ENCODE measurements at regions not wholly inside any gene's neighbourhood (a gene's known extent, or its start where the extent isn't known, plus 50 kb on each side); places are given as distances from the start of the nearest gene placed in this dataset.
"Not testable (repeated sequence)": the region's sequence is repeated elsewhere in the genome, so short reads cannot be mapped to it uniquely, and the experiment has no call there.

- DNase-seq (ENCODE audit: low spot score): no peak
- no peak overlapping the region for H3K27ac Mint-ChIP-seq
- H3K4me1 Mint-ChIP-seq (ENCODE audit: low read depth): no peaks in the 10 kb centered on the region
- H3K36me3 Mint-ChIP-seq (ENCODE audit: low read depth): no peaks in the 10 kb centered on the region
- intact Hi-C loops (cut with micrococcal nuclease): no loop called here
- no peak overlapping the region for H3K4me3 Mint-ChIP-seq
- no peaks in the 10 kb centered on the region for H3K27me3 Mint-ChIP-seq (ENCODE audit: insufficient read depth)
- H3K9me3 Mint-ChIP-seq: no peaks in the 10 kb centered on the region
Measured at GRCh38 chr22:27596133-27596870, 205.3 kb downstream of the MN1 start.

GRCh38 chr22:27597703-27598444, 203.7 kb downstream of the MN1 start:
- no peak for DNase-seq (ENCODE audit: low spot score)
- Mint-ChIP-seq H3K4me3 (no peak overlapping the region), H3K27me3 (ENCODE audit: insufficient read depth) (peaks cover 3% of the 10 kb centered on the region), H3K4me1 (ENCODE audit: low read depth) (no peaks in the 10 kb centered on the region), H3K9me3 (no peaks in the 10 kb centered on the region), H3K36me3 (ENCODE audit: low read depth) (no peaks in the 10 kb centered on the region), H3K27ac (no peak overlapping the region)
- intact Hi-C loops (cut with micrococcal nuclease): no loop called here

- H3K9me3 Mint-ChIP-seq: no peaks in the 10 kb centered on the region
- no peak overlapping the region for H3K27ac Mint-ChIP-seq
- peaks cover 3% of the 10 kb centered on the region for H3K27me3 Mint-ChIP-seq (ENCODE audit: insufficient read depth)
- no peak overlapping the region for H3K4me3 Mint-ChIP-seq
- intact Hi-C loops (cut with micrococcal nuclease): no loop called here
- no peaks in the 10 kb centered on the region for H3K4me1 Mint-ChIP-seq (ENCODE audit: low read depth)
- no peak for DNase-seq (ENCODE audit: low spot score)
- no peaks in the 10 kb centered on the region for H3K36me3 Mint-ChIP-seq (ENCODE audit: low read depth)
Measured at GRCh38 chr22:27598792-27599191, 202.8 kb downstream of the MN1 start.

DNA sequence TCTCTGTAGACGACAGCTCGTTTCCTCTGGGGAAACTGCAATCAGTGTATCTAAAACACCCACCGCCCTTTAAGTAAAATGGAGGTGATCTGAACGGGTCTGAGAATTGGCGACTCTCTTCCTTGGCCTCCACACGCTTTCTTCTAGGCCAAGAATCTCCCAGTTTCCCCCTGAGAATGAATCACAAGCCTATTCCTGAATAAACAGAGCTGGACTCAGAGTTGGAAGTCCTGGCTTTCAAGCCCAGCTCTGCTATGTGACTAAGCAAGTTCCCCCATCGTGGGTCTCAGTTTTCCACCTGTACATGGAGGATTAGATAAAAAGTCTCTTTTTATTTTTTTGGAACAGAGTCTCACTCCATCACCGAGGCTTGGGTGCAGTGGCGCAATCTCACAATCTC, 200.4 kb downstream of the MN1 start:
- Mint-ChIP-seq H3K36me3 (ENCODE audit: low read depth) (no peaks in the 10 kb centered on the region), H3K27ac (no peak overlapping the region), H3K27me3 (ENCODE audit: insufficient read depth) (peaks cover 3% of the 10 kb centered on the region), H3K4me1 (ENCODE audit: low read depth) (no peaks in the 10 kb centered on the region), H3K9me3 (no peaks in the 10 kb centered on the region), H3K4me3 (no peak overlapping the region)
- intact Hi-C loops (cut with micrococcal nuclease): no loop called here
- no peak for DNase-seq (ENCODE audit: low spot score)

DNA sequence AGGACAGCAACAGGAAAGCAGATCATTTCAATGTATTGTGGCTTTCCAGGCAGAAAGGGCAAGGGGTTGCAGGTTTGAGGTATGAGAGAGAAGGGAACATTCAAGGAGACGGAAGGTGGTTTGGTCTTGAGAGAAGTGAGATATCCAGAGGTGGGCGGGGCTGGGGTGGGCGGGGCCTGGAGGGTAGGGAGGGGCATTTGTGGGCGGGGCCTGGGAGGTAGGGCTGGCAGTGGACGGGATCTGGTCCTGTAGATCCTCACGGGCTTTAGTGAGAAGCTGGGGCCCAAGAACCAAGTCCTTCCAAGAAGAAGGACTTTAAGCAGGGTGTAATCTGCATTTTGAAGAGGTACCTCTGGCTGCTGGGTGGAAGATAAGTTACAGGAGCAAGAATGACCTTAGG, 199.2 kb downstream of the MN1 start:
- no peaks in the 10 kb centered on the region for H3K4me1 Mint-ChIP-seq (ENCODE audit: low read depth)
- intact Hi-C loops (cut with micrococcal nuclease): no loop called here

GRCh38 chr22:27603111-27603799, 198.3 kb downstream of the MN1 start:
- Mint-ChIP-seq H3K4me1 (ENCODE audit: low read depth) (no peaks in the 10 kb centered on the region), H3K27me3 (ENCODE audit: insufficient read depth) (peaks cover 3% of the 10 kb centered on the region), H3K36me3 (ENCODE audit: low read depth) (no peaks in the 10 kb centered on the region), H3K27ac (no peak overlapping the region), H3K9me3 (no peaks in the 10 kb centered on the region), H3K4me3 (no peak overlapping the region)
- DNase-seq (ENCODE audit: low spot score): no peak
- intact Hi-C loops (cut with micrococcal nuclease): no loop called here

More for the DNA sequence above, 199.2 kb downstream of the MN1 start:
- Mint-ChIP-seq H3K36me3 (ENCODE audit: low read depth) (no peaks in the 10 kb centered on the region), H3K27me3 (ENCODE audit: insufficient read depth) (peaks cover 3% of the 10 kb centered on the region), H3K9me3 (no peaks in the 10 kb centered on the region), H3K4me3 (no peak overlapping the region), H3K27ac (no peak overlapping the region)
- no peak for DNase-seq (ENCODE audit: low spot score)

DNA sequence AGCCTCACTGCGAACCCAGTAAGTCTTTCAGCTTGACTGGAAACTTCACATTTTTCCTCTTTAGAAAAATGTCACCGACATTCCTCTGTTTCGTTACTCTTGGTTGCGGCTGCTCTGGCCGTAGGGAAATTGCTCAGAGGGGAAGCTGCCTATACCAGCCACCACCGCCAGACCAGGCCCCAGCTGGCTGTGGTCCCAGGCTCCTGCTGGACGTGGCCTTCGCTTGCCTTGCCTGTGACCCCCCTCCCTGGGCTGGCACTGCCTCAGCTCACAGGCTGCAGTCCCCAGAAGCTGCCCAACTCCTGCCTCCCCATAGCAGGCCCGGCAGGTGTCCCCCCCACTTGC, 197.8 kb downstream of the MN1 start:
- Mint-ChIP-seq H3K4me1 (ENCODE audit: low read depth) (no peaks in the 10 kb centered on the region), H3K9me3 (no peaks in the 10 kb centered on the region), H3K27me3 (ENCODE audit: insufficient read depth) (peaks cover 3% of the 10 kb centered on the region), H3K36me3 (ENCODE audit: low read depth) (no peaks in the 10 kb centered on the region), H3K27ac (no peak overlapping the region), H3K4me3 (no peak overlapping the region)
- intact Hi-C loops (cut with micrococcal nuclease): no loop called here
- no peak for DNase-seq (ENCODE audit: low spot score)

DNA sequence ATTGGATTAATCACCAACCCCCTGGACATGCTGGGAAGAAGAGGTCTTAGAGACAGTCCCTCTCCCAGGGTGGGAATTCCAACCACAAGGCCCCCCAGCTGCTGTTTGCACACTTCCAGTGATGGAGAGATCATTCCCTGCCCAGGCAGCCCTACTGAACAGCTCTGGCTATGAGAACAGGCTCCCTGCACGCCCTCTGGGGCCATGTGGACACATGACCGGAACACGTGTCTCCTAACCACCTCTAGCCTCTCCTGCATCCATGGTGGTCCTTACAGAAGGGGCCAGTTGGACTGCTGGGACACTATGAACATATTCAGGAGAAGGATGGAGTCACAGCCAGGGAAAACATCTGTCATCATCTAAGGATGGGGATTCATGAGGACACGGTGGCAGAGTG, 196.2 kb downstream of the MN1 start:
- Mint-ChIP-seq H3K27ac (no peak overlapping the region), H3K4me3 (no peak overlapping the region), H3K27me3 (ENCODE audit: insufficient read depth) (peaks cover 3% of the 10 kb centered on the region), H3K9me3 (no peaks in the 10 kb centered on the region), H3K4me1 (ENCODE audit: low read depth) (no peaks in the 10 kb centered on the region), H3K36me3 (ENCODE audit: low read depth) (no peaks in the 10 kb centered on the region)
- DNase-seq (ENCODE audit: low spot score): no peak
- intact Hi-C loops (cut with micrococcal nuclease): no loop called here

- H3K9me3 Mint-ChIP-seq; H3K27ac Mint-ChIP-seq; H3K36me3 Mint-ChIP-seq (ENCODE audit: low read depth); H3K4me1 Mint-ChIP-seq (ENCODE audit: low read depth); DNase-seq (ENCODE audit: low spot score); H3K27me3 Mint-ChIP-seq (ENCODE audit: insufficient read depth); H3K4me3 Mint-ChIP-seq; intact Hi-C loops (cut with micrococcal nuclease): not testable (repeated sequence)
Measured at GRCh38 chr22:27607750-27608149, 193.8 kb downstream of the MN1 start.

GRCh38 chr22:27609451-27609888, 192.1 kb downstream of the MN1 start:
- Mint-ChIP-seq H3K4me1 (ENCODE audit: low read depth) (no peaks in the 10 kb centered on the region), H3K4me3 (no peak overlapping the region), H3K36me3 (ENCODE audit: low read depth) (no peaks in the 10 kb centered on the region), H3K27ac (no peak overlapping the region), H3K27me3 (ENCODE audit: insufficient read depth) (peaks cover 13% of the 10 kb centered on the region), H3K9me3 (no peaks in the 10 kb centered on the region)
- no peak for DNase-seq (ENCODE audit: low spot score)
- intact Hi-C loops (cut with micrococcal nuclease): no loop called here

GRCh38 chr22:27610164-27610563, 191.4 kb downstream of the MN1 start:
- intact Hi-C loops (cut with micrococcal nuclease); H3K27ac Mint-ChIP-seq; H3K36me3 Mint-ChIP-seq (ENCODE audit: low read depth); DNase-seq (ENCODE audit: low spot score); H3K4me3 Mint-ChIP-seq; H3K4me1 Mint-ChIP-seq (ENCODE audit: low read depth); H3K9me3 Mint-ChIP-seq: not testable (repeated sequence)
- H3K27me3 Mint-ChIP-seq (ENCODE audit: insufficient read depth): peaks cover 19% of the 10 kb centered on the region

DNA sequence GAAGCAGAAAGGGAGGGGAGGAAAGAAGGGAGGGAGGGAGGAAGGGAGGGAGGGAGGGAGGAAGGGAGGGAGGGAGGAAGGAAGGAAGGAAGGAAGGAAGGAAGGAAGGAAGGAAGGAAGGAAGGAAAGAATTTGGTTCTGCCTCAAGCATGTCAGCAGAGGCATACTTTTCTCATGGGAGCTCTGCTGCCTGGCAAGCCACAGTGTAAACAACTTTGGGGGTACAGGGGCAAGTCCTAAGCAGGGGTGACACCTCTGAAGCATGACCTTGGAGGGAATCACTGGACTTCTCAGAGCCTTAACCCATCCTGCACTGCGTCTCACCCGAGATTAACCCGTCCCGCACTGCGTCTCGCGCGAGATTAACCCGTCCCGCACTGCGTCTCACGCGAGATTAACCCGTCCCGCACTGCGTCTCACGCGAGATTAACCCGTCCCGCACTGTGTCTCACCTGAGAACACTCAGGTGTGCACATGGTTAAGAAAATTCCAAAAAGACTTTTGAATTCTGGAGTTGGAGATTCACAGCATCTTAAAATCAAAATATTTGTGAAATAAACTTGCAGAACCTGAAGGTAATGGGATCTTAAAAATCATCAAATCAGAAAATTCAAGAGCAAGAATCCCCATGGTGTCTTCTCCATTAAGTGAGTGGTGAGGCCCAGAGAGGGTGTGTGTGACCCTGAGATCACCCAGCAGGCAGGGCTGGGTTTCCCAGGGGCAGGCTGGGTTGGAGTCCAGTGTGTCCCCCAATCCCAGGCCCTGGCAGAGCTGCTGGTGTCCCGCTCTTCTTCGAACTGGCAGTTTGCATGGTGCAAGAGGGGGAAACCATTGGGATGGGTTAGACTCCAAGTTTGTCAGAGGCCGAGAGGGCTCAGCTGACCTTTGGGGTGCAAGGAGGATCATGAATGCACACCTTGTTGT, 190.4 kb downstream of the MN1 start:
- Mint-ChIP-seq H3K4me3 (no peak overlapping the region), H3K36me3 (ENCODE audit: low read depth) (no peaks in the 10 kb centered on the region), H3K9me3 (no peaks in the 10 kb centered on the region), H3K27ac (no peak overlapping the region), H3K4me1 (ENCODE audit: low read depth) (no peaks in the 10 kb centered on the region), H3K27me3 (ENCODE audit: insufficient read depth) (peaks cover 22% of the 10 kb centered on the region)
- no peak for DNase-seq (ENCODE audit: low spot score)
- intact Hi-C loops (cut with micrococcal nuclease): no loop called here
